K562 (cell line): ENCODE measurements at regions not wholly inside any gene's neighbourhood (a gene's known extent, or its start where the extent isn't known, plus 50 kb on each side); places are given as distances from the start of the nearest gene placed in this dataset.

Experiments used
- ATAC-seq: fragments of 200-7000 bp; cut with Tn5 transposase; 3 replicates; pipeline ENCODE4 v1.9.1; 2020; ENCODE audit warnings: moderate library complexity
- BruUV-seq: library from RNA; stranded (reverse); fragments of 400-500 nt; replicated peaks from 2 replicates; lab custom pipeline; 2021; lab: Mats Ljungman, UMichigan
- CTCF ChIA-PET: fragments of 300-600 bp; formaldehyde crosslinking; extraction: SDS; loops from one replicate; lab custom pipeline; 2021; ENCODE audit warnings: low intra/inter-chr PET ratio; lab: Yijun Ruan, JAX
- POLR2A ChIA-PET: fragments of 300-600, 350-650 bp; sonication (Branson Sonifier 250); formaldehyde crosslinking; extraction: SDS; loops from one replicate; lab custom pipeline; 2021; ENCODE audit warnings: antibody characterized with exemption, inconsistent platforms; lab: Yijun Ruan, JAX
- DNase-seq, 4 experiments: peaks; one replicate each; pipeline versions ENCODE4 v3.0.0 to v3.0.0-alpha.2; 2011 to 2018; ENCODE audit warnings: low spot score in 3 of 4, mixed read lengths in 3 of 4; ENCODE audit errors: extremely low read depth in 1 of 4
- FAIRE-seq: peaks from 2 replicates; lab custom pipeline; 2011; peaks lifted over from hg19 to GRCh38; lab: Jason Lieb, UNC
- H2AFZ ChIP-seq: 2 replicates; pipeline ENCODE4 v1.6.0; 2011; ENCODE audit warnings: low read depth, low read length, control low read depth, inconsistent platforms
- H3K27ac ChIP-seq: fragments of 200-600 bp; 3 replicates; pipeline ENCODE4 v1.8.0; 2011; ENCODE audit warnings: low read depth, mild to moderate bottlenecking, control low read depth, inconsistent platforms, low read length, moderate library complexity, mixed read lengths; ENCODE audit errors: extremely low read depth
- H3K27me3 ChIP-seq, 2 experiments: fragments of 300-600 bp in 1 of 2; 2 replicates in 1 of 2; 3 replicates in 1 of 2; pipeline versions ENCODE4 v1.6.0 to v1.8.0; 2011; ENCODE audit warnings: inconsistent platforms in 2 of 2, low read length in 2 of 2, mild to moderate bottlenecking in 1 of 2, mixed read lengths in 1 of 2, moderate library complexity in 1 of 2; ENCODE audit not compliant: control insufficient read depth in 2 of 2, insufficient read depth in 2 of 2
- H3K36me3 ChIP-seq: fragments of 300-600 bp; 3 replicates; pipeline ENCODE4 v1.8.0; 2011; ENCODE audit warnings: mild to moderate bottlenecking, low read length, inconsistent platforms; ENCODE audit not compliant: control insufficient read depth, insufficient read depth
- H3K4me1 ChIP-seq, 2 experiments: fragments of 200-600 bp in 1 of 2; replicated peaks in 1 of 2; 2 replicates in 1 of 2; 3 replicates in 1 of 2; pipeline versions ENCODE4 v1.5.1 to v1.8.0; 2011; ENCODE audit warnings: inconsistent platforms in 2 of 2, low read length in 2 of 2, mild to moderate bottlenecking in 1 of 2, mixed read lengths in 1 of 2, moderate library complexity in 1 of 2; ENCODE audit not compliant: control insufficient read depth in 2 of 2, insufficient read depth in 2 of 2
- H3K4me2 ChIP-seq: 2 replicates; pipeline ENCODE4 v1.6.1; 2011; ENCODE audit warnings: low read length, control low read depth, inconsistent platforms, mixed read lengths; ENCODE audit not compliant: insufficient read depth
- H3K4me3 ChIP-seq: fragments of 200-600 bp; sonication (generic), shearing (Covaris generic); 2 replicates; pipeline ENCODE4 v1.5.1; 2016; ENCODE audit warnings: control low read depth, inconsistent platforms
- H3K79me2 ChIP-seq: fragments of 200-600 bp; 3 replicates; pipeline ENCODE4 v1.8.0; 2011; ENCODE audit warnings: low read length, inconsistent platforms; ENCODE audit not compliant: control insufficient read depth, insufficient read depth
- H3K9ac ChIP-seq, 2 experiments: 2 replicates each; pipeline versions ENCODE4 v1.6.0 to v1.6.1; 2011; ENCODE audit warnings: low read depth in 2 of 2, low read length in 2 of 2, control low read depth in 1 of 2, inconsistent platforms in 1 of 2, mild to moderate bottlenecking in 1 of 2, mixed read lengths in 1 of 2; ENCODE audit not compliant: insufficient read depth in 1 of 2
- H3K9me1 ChIP-seq: one replicate; pipeline ENCODE4 v1.6.0; 2011; ENCODE audit warnings: inconsistent platforms, mild to moderate bottlenecking, low read length, moderate library complexity; ENCODE audit not compliant: control insufficient read depth, insufficient read depth
- H3K9me3 ChIP-seq: replicated peaks from 2 replicates; pipeline ENCODE4 v1.5.1; 2011; ENCODE audit warnings: low read depth, low read length, inconsistent platforms; ENCODE audit not compliant: control insufficient read depth, insufficient read depth
- H4K20me1 ChIP-seq: replicated peaks from 2 replicates; pipeline ENCODE4 v1.6.1; 2011; ENCODE audit warnings: low read length, inconsistent platforms, mixed read lengths; ENCODE audit not compliant: control insufficient read depth, insufficient read depth
- ARID3B ChIP-seq: fragments of 250-450 bp; sonication (Bioruptor Pico); IDR thresholded peaks from 2 replicates; pipeline ENCODE4 v1.4.0; 2020; ENCODE audit warnings: borderline replicate concordance
- DDX20 ChIP-seq: fragments of 450-650 bp; IDR thresholded peaks from 2 replicates; pipeline ENCODE4 v1.6.1; 2016; ENCODE audit warnings: missing genetic modification characterization, low read depth, mild to moderate bottlenecking, missing compliant biosample characterization, moderate library complexity
- ELK3 ChIP-seq: fragments of 450-650 bp; formaldehyde crosslinking; IDR thresholded peaks from 2 replicates; pipeline ENCODE4 v1.4.0; 2020; ENCODE audit warnings: mild to moderate bottlenecking
- ETV1 ChIP-seq: fragments of 450-650 bp; conservative IDR thresholded peaks from 2 replicates; pipeline ENCODE4 v1.6.1; 2016; ENCODE audit warnings: missing genetic modification characterization, control low read depth, low read depth, missing compliant biosample characterization
- MAFF ChIP-seq: IDR thresholded peaks from 2 replicates; pipeline ENCODE4 v1.6.1; 2012; ENCODE audit warnings: low read length, improper control_type of control experiment
- MCM5 ChIP-seq: fragments of 450-650 bp; IDR thresholded peaks from 2 replicates; pipeline ENCODE4 v1.6.1; 2016; ENCODE audit warnings: low read depth
- NCOA1 ChIP-seq: fragments of 450-650 bp; IDR thresholded peaks from 2 replicates; pipeline ENCODE4 v1.6.1; 2016; ENCODE audit warnings: low read depth
- POLR2AphosphoS5 ChIP-seq: IDR thresholded peaks from 2 replicates; pipeline ENCODE4 v1.6.1; 2011; ENCODE audit warnings: mild to moderate bottlenecking, low read depth, low read length, moderate library complexity; ENCODE audit not compliant: control insufficient read depth, insufficient read depth
- SMARCC2 ChIP-seq: fragments of 450-650 bp; IDR thresholded peaks from 2 replicates; pipeline ENCODE4 v1.6.1; 2017; ENCODE audit warnings: antibody characterized with exemption, moderate library complexity, mild to moderate bottlenecking, low read depth
- TAL1 ChIP-seq: fragments of 450-650 bp; IDR thresholded peaks from 2 replicates; pipeline ENCODE4 v1.6.1; 2016; ENCODE audit warnings: mild to moderate bottlenecking
- ZNF431 ChIP-seq: sonication (generic); formaldehyde crosslinking; IDR thresholded peaks from 2 replicates; pipeline ENCODE4 v1.8.0; 2022; ENCODE audit warnings: mild to moderate bottlenecking, missing genetic modification reagents
- ZNF79 ChIP-seq: fragments of 250-450 bp; sonication (Bioruptor Pico); IDR thresholded peaks from 2 replicates; pipeline ENCODE4 v1.4.0; 2020; ENCODE audit warnings: low read depth, mild to moderate bottlenecking, moderate library complexity
- WGBS: fragments of 100-300 bp; shearing (Covaris generic); methylation state at CpG from one replicate; pipeline ENCODE4 v1.1.6; 2016; ENCODE audit warnings: low coverage, mixed read lengths; ENCODE audit not compliant: insufficient coverage; ENCODE audit errors: missing lambda C conversion rate; 5-methylcytosine and 5-hydroxymethylcytosine counted together
- in situ Hi-C: fragments of 300-500 bp; cut with MboI; formaldehyde crosslinking; loops from 4 replicates; pipeline ENCODE4 v1.15.0; 2018; ENCODE audit warnings: inconsistent platforms, mixed read lengths
- intact Hi-C: fragments of 100-400 bp; cut with micrococcal nuclease; formaldehyde crosslinking; loops from 2 replicates; pipeline ENCODE4 v1.14.2; 2022
- TF ChIP-seq, protein P1 (sequence below), 2 experiments: fragments of 450-650 bp; IDR thresholded peaks; 2 replicates each; pipeline ENCODE4 v1.6.1; 2016
- TF ChIP-seq, protein P2 (sequence below): fragments of 250-450 bp; sonication (Bioruptor Pico); IDR thresholded peaks from 2 replicates; pipeline ENCODE4 v1.4.0; 2020; ENCODE audit warnings: mild to moderate bottlenecking, moderate library complexity
- TF ChIP-seq, protein P3 (sequence below): sonication (generic); formaldehyde crosslinking; IDR thresholded peaks from 2 replicates; pipeline ENCODE4 v1.5.0; 2020; ENCODE audit warnings: missing genetic modification reagents

- ChIA-PET CTCF (no interaction called here), POLR2A (no interaction called here)
- no TSS peak for BruUV-seq
- ATAC-seq (no peak), FAIRE-seq (no peak), DNase-seq (no peak)
- intact Hi-C loops (no loop called here), in situ Hi-C loops (no loop called here)
- Histone ChIP-seq H3K9me1 (no peaks in the 10 kb centered on the region), H3K27ac (no peak overlapping the region), H3K36me3 (no peaks in the 10 kb centered on the region), H3K9me3 (no peaks in the 10 kb centered on the region), H3K79me2 (no peaks in the 10 kb centered on the region), H4K20me1 (no peaks in the 10 kb centered on the region), H3K27me3 (no peaks in the 10 kb centered on the region), H3K4me2 (no peak overlapping the region), H2AFZ (no peak overlapping the region), H3K4me1 (no peaks in the 10 kb centered on the region), H3K9ac (no peak overlapping the region), H3K4me3 (no peak overlapping the region)
- 0% methylated on average over 5 of the region's 5 CpGs for WGBS
- TF ChIP-seq MAFF (no peak), MCM5 (no peak), SMARCC2 (no peak), TAL1 (no peak), DDX20 (no peak), ARID3B (CRISPR knock-in tag) (no peak), POLR2AphosphoS5 (no peak), ZNF79 (CRISPR knock-in tag) (no peak), NCOA1 (no peak), ELK3 (CRISPR knock-in tag) (no peak), ETV1 (no peak), ZNF431 (no peak)
- TF ChIP-seq, protein P1, sequence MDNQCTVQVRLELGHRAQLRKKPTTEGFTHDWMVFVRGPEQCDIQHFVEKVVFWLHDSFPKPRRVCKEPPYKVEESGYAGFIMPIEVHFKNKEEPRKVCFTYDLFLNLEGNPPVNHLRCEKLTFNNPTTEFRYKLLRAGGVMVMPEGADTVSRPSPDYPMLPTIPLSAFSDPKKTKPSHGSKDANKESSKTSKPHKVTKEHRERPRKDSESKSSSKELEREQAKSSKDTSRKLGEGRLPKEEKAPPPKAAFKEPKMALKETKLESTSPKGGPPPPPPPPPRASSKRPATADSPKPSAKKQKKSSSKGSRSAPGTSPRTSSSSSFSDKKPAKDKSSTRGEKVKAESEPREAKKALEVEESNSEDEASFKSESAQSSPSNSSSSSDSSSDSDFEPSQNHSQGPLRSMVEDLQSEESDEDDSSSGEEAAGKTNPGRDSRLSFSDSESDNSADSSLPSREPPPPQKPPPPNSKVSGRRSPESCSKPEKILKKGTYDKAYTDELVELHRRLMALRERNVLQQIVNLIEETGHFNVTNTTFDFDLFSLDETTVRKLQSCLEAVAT (IDR thresholded peaks at IDR 0.05): no peak
- TF ChIP-seq, protein P2, sequence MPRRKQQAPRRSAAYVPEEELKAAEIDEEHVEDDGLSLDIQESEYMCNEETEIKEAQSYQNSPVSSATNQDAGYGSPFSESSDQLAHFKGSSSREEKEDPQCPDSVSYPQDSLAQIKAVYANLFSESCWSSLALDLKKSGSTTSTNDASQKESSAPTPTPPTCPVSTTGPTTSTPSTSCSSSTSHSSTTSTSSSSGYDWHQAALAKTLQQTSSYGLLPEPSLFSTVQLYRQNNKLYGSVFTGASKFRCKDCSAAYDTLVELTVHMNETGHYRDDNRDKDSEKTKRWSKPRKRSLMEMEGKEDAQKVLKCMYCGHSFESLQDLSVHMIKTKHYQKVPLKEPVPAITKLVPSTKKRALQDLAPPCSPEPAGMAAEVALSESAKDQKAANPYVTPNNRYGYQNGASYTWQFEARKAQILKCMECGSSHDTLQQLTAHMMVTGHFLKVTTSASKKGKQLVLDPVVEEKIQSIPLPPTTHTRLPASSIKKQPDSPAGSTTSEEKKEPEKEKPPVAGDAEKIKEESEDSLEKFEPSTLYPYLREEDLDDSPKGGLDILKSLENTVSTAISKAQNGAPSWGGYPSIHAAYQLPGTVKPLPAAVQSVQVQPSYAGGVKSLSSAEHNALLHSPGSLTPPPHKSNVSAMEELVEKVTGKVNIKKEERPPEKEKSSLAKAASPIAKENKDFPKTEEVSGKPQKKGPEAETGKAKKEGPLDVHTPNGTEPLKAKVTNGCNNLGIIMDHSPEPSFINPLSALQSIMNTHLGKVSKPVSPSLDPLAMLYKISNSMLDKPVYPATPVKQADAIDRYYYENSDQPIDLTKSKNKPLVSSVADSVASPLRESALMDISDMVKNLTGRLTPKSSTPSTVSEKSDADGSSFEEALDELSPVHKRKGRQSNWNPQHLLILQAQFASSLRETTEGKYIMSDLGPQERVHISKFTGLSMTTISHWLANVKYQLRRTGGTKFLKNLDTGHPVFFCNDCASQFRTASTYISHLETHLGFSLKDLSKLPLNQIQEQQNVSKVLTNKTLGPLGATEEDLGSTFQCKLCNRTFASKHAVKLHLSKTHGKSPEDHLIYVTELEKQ: no peak
- TF ChIP-seq, protein P3, sequence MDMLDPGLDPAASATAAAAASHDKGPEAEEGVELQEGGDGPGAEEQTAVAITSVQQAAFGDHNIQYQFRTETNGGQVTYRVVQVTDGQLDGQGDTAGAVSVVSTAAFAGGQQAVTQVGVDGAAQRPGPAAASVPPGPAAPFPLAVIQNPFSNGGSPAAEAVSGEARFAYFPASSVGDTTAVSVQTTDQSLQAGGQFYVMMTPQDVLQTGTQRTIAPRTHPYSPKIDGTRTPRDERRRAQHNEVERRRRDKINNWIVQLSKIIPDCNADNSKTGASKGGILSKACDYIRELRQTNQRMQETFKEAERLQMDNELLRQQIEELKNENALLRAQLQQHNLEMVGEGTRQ: no peak
Observed at GRCh38 chr14:22203036-22203435, 386.0 kb downstream of the DAD1 start.
